ENCODE measurements at regions not wholly inside any gene's neighbourhood (a gene's known extent, or its start where the extent isn't known, plus 50 kb on each side); places are given as distances from the start of the nearest gene placed in this dataset.

- Histone ChIP-seq H3K9ac (ENCODE audit: low read length in 5 of 5) (no peak overlapping the region), H3K27ac (ENCODE audit: low read depth, low read length) (no peak overlapping the region), H3K36me3 (ENCODE audit: control insufficient read depth in 5 of 5, insufficient read depth in 5 of 5, low read length in 5 of 5) (no peaks in the 10 kb centered on the region), H3K27me3 (ENCODE audit: control insufficient read depth in 5 of 5, insufficient read depth in 4 of 5, low read length in 5 of 5) (no peaks in the 10 kb centered on the region), H3K9me3 (ENCODE audit: control insufficient read depth in 5 of 5, low read length in 5 of 5) (peaks cover 0 to under 1% (median 0%) of the 10 kb centered on the region in 5 donors), H3K4me1 (ENCODE audit: control insufficient read depth in 5 of 5, insufficient read depth in 5 of 5, low read length in 5 of 5) (peaks cover 0 to 4% (median 0%) of the 10 kb centered on the region in 5 donors), H3K4me3 (ENCODE audit: low read depth in 1 of 5, low read length in 5 of 5) (no peak overlapping the region)
Observed at GRCh38 chr2:48219234-48219554, 95.3 kb upstream of the FOXN2 start.

- Histone ChIP-seq H3K27ac (ENCODE audit: low read depth, low read length) (no peak overlapping the region), H3K36me3 (ENCODE audit: control insufficient read depth in 5 of 5, insufficient read depth in 5 of 5, low read length in 5 of 5) (no peaks in the 10 kb centered on the region), H3K4me3 (ENCODE audit: low read depth in 1 of 5, low read length in 5 of 5) (no peak overlapping the region), H3K4me1 (ENCODE audit: control insufficient read depth in 5 of 5, insufficient read depth in 5 of 5, low read length in 5 of 5) (peaks cover 0 to 4% (median 0%) of the 10 kb centered on the region in 5 donors), H3K9ac (ENCODE audit: low read length in 5 of 5) (no peak overlapping the region), H3K9me3 (ENCODE audit: control insufficient read depth in 5 of 5, low read length in 5 of 5) (no peaks in the 10 kb centered on the region), H3K27me3 (ENCODE audit: control insufficient read depth in 5 of 5, insufficient read depth in 4 of 5, low read length in 5 of 5) (no peaks in the 10 kb centered on the region)
Observed at GRCh38 chr2:48219555-48220436, 94.7 kb upstream of the FOXN2 start.

GRCh38 chr2:48220501-48220900, 94.0 kb upstream of the FOXN2 start:
- Histone ChIP-seq H3K9ac (ENCODE audit: low read length in 5 of 5) (no peak overlapping the region), H3K9me3 (ENCODE audit: control insufficient read depth in 5 of 5, low read length in 5 of 5) (no peaks in the 10 kb centered on the region), H3K4me3 (ENCODE audit: low read depth in 1 of 5, low read length in 5 of 5) (no peak overlapping the region), H3K36me3 (ENCODE audit: control insufficient read depth in 5 of 5, insufficient read depth in 5 of 5, low read length in 5 of 5) (no peaks in the 10 kb centered on the region), H3K4me1 (ENCODE audit: control insufficient read depth in 5 of 5, insufficient read depth in 5 of 5, low read length in 5 of 5) (peaks cover 0 to 4% (median 0%) of the 10 kb centered on the region in 5 donors), H3K27ac (ENCODE audit: low read depth, low read length) (no peak overlapping the region), H3K27me3 (ENCODE audit: control insufficient read depth in 5 of 5, insufficient read depth in 4 of 5, low read length in 5 of 5) (no peaks in the 10 kb centered on the region)

GRCh38 chr2:48221846-48222516, 92.5 kb upstream of the FOXN2 start:
- no peaks in the 10 kb centered on the region for H3K27me3 ChIP-seq (ENCODE audit: control insufficient read depth in 5 of 5, insufficient read depth in 4 of 5, low read length in 5 of 5)
- peaks cover 0 to 4% (median 2%) of the 10 kb centered on the region in 5 donors for H3K4me1 ChIP-seq (ENCODE audit: control insufficient read depth in 5 of 5, insufficient read depth in 5 of 5, low read length in 5 of 5)
- no peak overlapping the region for H3K4me3 ChIP-seq (ENCODE audit: low read depth in 1 of 5, low read length in 5 of 5)
- H3K9ac ChIP-seq (ENCODE audit: low read length in 5 of 5): no peak overlapping the region
- no peaks in the 10 kb centered on the region for H3K36me3 ChIP-seq (ENCODE audit: control insufficient read depth in 5 of 5, insufficient read depth in 5 of 5, low read length in 5 of 5)
- H3K27ac ChIP-seq (ENCODE audit: low read depth, low read length): no peak overlapping the region
- no peaks in the 10 kb centered on the region for H3K9me3 ChIP-seq (ENCODE audit: control insufficient read depth in 5 of 5, low read length in 5 of 5)

GRCh38 chr2:48227617-48228344, 86.7 kb upstream of the FOXN2 start:
- peaks cover 0 to 5% (median 0%) of the 10 kb centered on the region in 5 donors for H3K4me1 ChIP-seq (ENCODE audit: control insufficient read depth in 5 of 5, insufficient read depth in 5 of 5, low read length in 5 of 5)
- H3K9ac ChIP-seq (ENCODE audit: low read length in 5 of 5): no peak overlapping the region
- H3K4me3 ChIP-seq (ENCODE audit: low read depth in 1 of 5, low read length in 5 of 5): no peak overlapping the region
- H3K9me3 ChIP-seq (ENCODE audit: control insufficient read depth in 5 of 5, low read length in 5 of 5): no peaks in the 10 kb centered on the region
- H3K27me3 ChIP-seq (ENCODE audit: control insufficient read depth in 5 of 5, insufficient read depth in 4 of 5, low read length in 5 of 5): no peaks in the 10 kb centered on the region
- H3K36me3 ChIP-seq (ENCODE audit: control insufficient read depth in 5 of 5, insufficient read depth in 5 of 5, low read length in 5 of 5): no peaks in the 10 kb centered on the region
- H3K27ac ChIP-seq (ENCODE audit: low read depth, low read length): no peak overlapping the region

- H3K36me3 ChIP-seq (ENCODE audit: control insufficient read depth in 5 of 5, insufficient read depth in 5 of 5, low read length in 5 of 5): no peaks in the 10 kb centered on the region
- H3K27ac ChIP-seq (ENCODE audit: low read depth, low read length): no peak overlapping the region
- no peak overlapping the region for H3K9ac ChIP-seq (ENCODE audit: low read length in 5 of 5)
- H3K4me1 ChIP-seq (ENCODE audit: control insufficient read depth in 5 of 5, insufficient read depth in 5 of 5, low read length in 5 of 5): peaks cover 0 to 5% (median 0%) of the 10 kb centered on the region in 5 donors
- no peaks in the 10 kb centered on the region for H3K9me3 ChIP-seq (ENCODE audit: control insufficient read depth in 5 of 5, low read length in 5 of 5)
- no peaks in the 10 kb centered on the region for H3K27me3 ChIP-seq (ENCODE audit: control insufficient read depth in 5 of 5, insufficient read depth in 4 of 5, low read length in 5 of 5)
- H3K4me3 ChIP-seq (ENCODE audit: low read depth in 1 of 5, low read length in 5 of 5): no peak overlapping the region
Observed at GRCh38 chr2:48228345-48228684, 86.2 kb upstream of the FOXN2 start.

GRCh38 chr2:48229063-48229462, 85.4 kb upstream of the FOXN2 start:
- no peak overlapping the region for H3K27ac ChIP-seq (ENCODE audit: low read depth, low read length)

GRCh38 chr2:48230834-48231233, 83.6 kb upstream of the FOXN2 start:
- Histone ChIP-seq H3K27ac (ENCODE audit: low read depth, low read length) (no peak overlapping the region), H3K9me3 (ENCODE audit: control insufficient read depth in 5 of 5, low read length in 5 of 5) (no peaks in the 10 kb centered on the region), H3K36me3 (ENCODE audit: control insufficient read depth in 5 of 5, insufficient read depth in 5 of 5, low read length in 5 of 5) (no peaks in the 10 kb centered on the region), H3K9ac (ENCODE audit: low read length in 5 of 5) (no peak overlapping the region), H3K27me3 (ENCODE audit: control insufficient read depth in 5 of 5, insufficient read depth in 4 of 5, low read length in 5 of 5) (no peaks in the 10 kb centered on the region), H3K4me3 (ENCODE audit: low read depth in 1 of 5, low read length in 5 of 5) (no peak overlapping the region), H3K4me1 (ENCODE audit: control insufficient read depth in 5 of 5, insufficient read depth in 5 of 5, low read length in 5 of 5) (peaks cover 0 to 13% (median 0%) of the 10 kb centered on the region in 5 donors)

More at GRCh38 chr2:48229063-48229462, 85.4 kb upstream of the FOXN2 start:
- Histone ChIP-seq H3K36me3 (ENCODE audit: control insufficient read depth in 5 of 5, insufficient read depth in 5 of 5, low read length in 5 of 5) (no peaks in the 10 kb centered on the region), H3K4me3 (ENCODE audit: low read depth in 1 of 5, low read length in 5 of 5) (no peak overlapping the region), H3K27me3 (ENCODE audit: control insufficient read depth in 5 of 5, insufficient read depth in 4 of 5, low read length in 5 of 5) (no peaks in the 10 kb centered on the region), H3K9me3 (ENCODE audit: control insufficient read depth in 5 of 5, low read length in 5 of 5) (no peaks in the 10 kb centered on the region), H3K4me1 (ENCODE audit: control insufficient read depth in 5 of 5, insufficient read depth in 5 of 5, low read length in 5 of 5) (peaks cover 0 to 5% (median 0%) of the 10 kb centered on the region in 5 donors), H3K9ac (ENCODE audit: low read length in 5 of 5) (no peak overlapping the region)

- no peak overlapping the region for H3K27ac ChIP-seq (ENCODE audit: low read depth, low read length)
- H3K9ac ChIP-seq (ENCODE audit: low read length in 5 of 5): no peak overlapping the region
- H3K9me3 ChIP-seq (ENCODE audit: control insufficient read depth in 5 of 5, low read length in 5 of 5): no peaks in the 10 kb centered on the region
- peaks cover 0 to 7% (median 0%) of the 10 kb centered on the region in 5 donors for H3K4me1 ChIP-seq (ENCODE audit: control insufficient read depth in 5 of 5, insufficient read depth in 5 of 5, low read length in 5 of 5)
- no peaks in the 10 kb centered on the region for H3K36me3 ChIP-seq (ENCODE audit: control insufficient read depth in 5 of 5, insufficient read depth in 5 of 5, low read length in 5 of 5)
- H3K4me3 ChIP-seq (ENCODE audit: low read depth in 1 of 5, low read length in 5 of 5): no peak overlapping the region
- H3K27me3 ChIP-seq (ENCODE audit: control insufficient read depth in 5 of 5, insufficient read depth in 4 of 5, low read length in 5 of 5): no peaks in the 10 kb centered on the region
Observed at GRCh38 chr2:48232351-48232750, 82.1 kb upstream of the FOXN2 start.

GRCh38 chr2:48233005-48233404, 81.5 kb upstream of the FOXN2 start:
- Histone ChIP-seq H3K4me3 (ENCODE audit: low read depth in 1 of 5, low read length in 5 of 5) (no peak overlapping the region), H3K27me3 (ENCODE audit: control insufficient read depth in 5 of 5, insufficient read depth in 4 of 5, low read length in 5 of 5) (no peaks in the 10 kb centered on the region), H3K36me3 (ENCODE audit: control insufficient read depth in 5 of 5, insufficient read depth in 5 of 5, low read length in 5 of 5) (no peaks in the 10 kb centered on the region), H3K27ac (ENCODE audit: low read depth, low read length) (no peak overlapping the region), H3K4me1 (ENCODE audit: control insufficient read depth in 5 of 5, insufficient read depth in 5 of 5, low read length in 5 of 5) (peaks cover 0 to 7% (median 0%) of the 10 kb centered on the region in 5 donors), H3K9ac (ENCODE audit: low read length in 5 of 5) (no peak overlapping the region), H3K9me3 (ENCODE audit: control insufficient read depth in 5 of 5, low read length in 5 of 5) (no peaks in the 10 kb centered on the region)
